ENCODE measurements at regions not wholly inside any gene's neighbourhood (a gene's known extent, or its start where the extent isn't known, plus 50 kb on each side); places are given as distances from the start of the nearest gene placed in this dataset.

GRCh38 chr19:31900991-31901390 is 444.4 kb upstream of the ZNF507 start:
- H3K36me3 Mint-ChIP-seq: no peaks in the 10 kb centered on the region
- peaks cover 4% of the 10 kb centered on the region for H3K9me3 Mint-ChIP-seq
- H3K4me3 Mint-ChIP-seq: no peak overlapping the region
- H3K27ac Mint-ChIP-seq: no peak overlapping the region
- H3K4me1 Mint-ChIP-seq: no peaks in the 10 kb centered on the region
- DNase-seq (ENCODE audit: low spot score in 2 of 2) (no peak), ATAC-seq (no peak)

GRCh38 chr19:31902821-31903220 is 442.6 kb upstream of the ZNF507 start:
- Mint-ChIP-seq H3K27ac (no peak overlapping the region), H3K4me1 (no peaks in the 10 kb centered on the region), H3K9me3 (peaks cover 4% of the 10 kb centered on the region), H3K36me3 (no peaks in the 10 kb centered on the region), H3K4me3 (no peak overlapping the region)
- DNase-seq (ENCODE audit: low spot score in 2 of 2) (no peak), ATAC-seq (no peak)

DNA sequence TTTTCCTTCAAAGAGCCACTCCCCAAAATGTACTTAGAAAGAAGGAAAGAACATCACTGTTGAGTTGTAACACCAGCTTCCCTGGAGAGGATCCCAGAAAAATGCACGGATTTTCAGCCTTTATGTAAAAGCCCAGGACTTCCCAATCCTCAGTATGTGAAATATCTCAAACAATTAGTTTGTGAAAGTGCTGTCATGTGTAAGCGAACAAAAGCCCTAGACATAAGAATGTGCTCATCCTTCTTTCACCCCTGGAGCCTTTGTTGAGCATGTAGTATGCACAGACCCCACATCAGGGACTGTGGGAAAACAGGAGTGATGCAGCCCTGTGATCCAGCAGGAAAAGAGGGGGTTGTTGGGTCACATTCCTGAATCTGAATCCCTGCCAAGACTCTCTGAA is 441.4 kb upstream of the ZNF507 start:
- Mint-ChIP-seq H3K4me1 (no peaks in the 10 kb centered on the region), H3K4me3 (no peak overlapping the region), H3K36me3 (no peaks in the 10 kb centered on the region), H3K9me3 (peaks cover 4% of the 10 kb centered on the region), H3K27ac (no peak overlapping the region)
- no peak for ATAC-seq
- DNase-seq (ENCODE audit: low spot score in 2 of 2): no peak

GRCh38 chr19:31906111-31906871 is 439.1 kb upstream of the ZNF507 start:
- Mint-ChIP-seq H3K27ac (no peak overlapping the region), H3K4me1 (no peaks in the 10 kb centered on the region)
- DNase-seq (ENCODE audit: low spot score in 2 of 2): no peak

GRCh38 chr19:31907661-31908060 is 437.7 kb upstream of the ZNF507 start:
- Mint-ChIP-seq H3K36me3 (no peaks in the 10 kb centered on the region), H3K4me1 (no peaks in the 10 kb centered on the region), H3K27ac (no peak overlapping the region), H3K4me3 (no peak overlapping the region), H3K9me3 (no peaks in the 10 kb centered on the region)
- no peak for DNase-seq (ENCODE audit: low spot score in 2 of 2)
- ATAC-seq: no peak

More at GRCh38 chr19:31906111-31906871, 439.1 kb upstream of the ZNF507 start:
- Mint-ChIP-seq H3K4me3 (no peak overlapping the region), H3K36me3 (no peaks in the 10 kb centered on the region), H3K9me3 (no peaks in the 10 kb centered on the region)
- ATAC-seq: no peak

DNA sequence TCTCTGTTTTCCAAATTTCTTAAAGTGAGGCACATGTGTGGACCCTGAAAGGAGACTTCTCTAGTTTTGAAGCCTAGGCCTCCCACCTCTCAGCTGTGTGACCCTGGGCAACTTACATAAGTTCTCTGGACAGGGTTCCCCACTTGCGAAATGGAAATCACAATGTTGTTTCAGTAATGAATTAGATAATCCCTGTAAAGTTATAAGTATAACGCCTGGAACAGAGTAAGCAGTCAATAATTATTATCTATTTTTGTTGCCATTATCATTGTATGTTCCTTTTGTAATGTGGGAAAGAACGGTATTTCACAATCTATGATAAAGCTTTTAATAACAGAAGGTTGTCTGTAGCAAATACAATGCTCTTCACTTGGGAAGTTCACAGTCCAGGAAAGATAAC is 437.3 kb upstream of the ZNF507 start:
- Mint-ChIP-seq H3K4me1 (no peaks in the 10 kb centered on the region), H3K9me3 (no peaks in the 10 kb centered on the region), H3K27ac (no peak overlapping the region), H3K4me3 (no peak overlapping the region), H3K36me3 (no peaks in the 10 kb centered on the region)
- ATAC-seq (no peak), DNase-seq (ENCODE audit: low spot score in 2 of 2) (no peak)

GRCh38 chr19:31908496-31909225 is 436.7 kb upstream of the ZNF507 start:
- H3K36me3 Mint-ChIP-seq: no peaks in the 10 kb centered on the region
- ATAC-seq (no peak), DNase-seq (ENCODE audit: low spot score in 2 of 2) (no peak)
- no peak overlapping the region for H3K4me3 Mint-ChIP-seq
- no peaks in the 10 kb centered on the region for H3K4me1 Mint-ChIP-seq
- no peaks in the 10 kb centered on the region for H3K9me3 Mint-ChIP-seq
- H3K27ac Mint-ChIP-seq: no peak overlapping the region

- no peak for DNase-seq (ENCODE audit: low spot score in 2 of 2)
- no peaks in the 10 kb centered on the region for H3K4me1 Mint-ChIP-seq
- no peak overlapping the region for H3K4me3 Mint-ChIP-seq
- no peaks in the 10 kb centered on the region for H3K9me3 Mint-ChIP-seq
- ATAC-seq: no peak
- H3K36me3 Mint-ChIP-seq: no peaks in the 10 kb centered on the region
- no peak overlapping the region for H3K27ac Mint-ChIP-seq
Measured at GRCh38 chr19:31910224-31910623, 435.2 kb upstream of the ZNF507 start.

- H3K36me3 Mint-ChIP-seq: no peaks in the 10 kb centered on the region
- no peaks in the 10 kb centered on the region for H3K9me3 Mint-ChIP-seq
- ATAC-seq (no peak), DNase-seq (ENCODE audit: low spot score in 2 of 2) (no peak)
- H3K4me1 Mint-ChIP-seq: no peaks in the 10 kb centered on the region
- no peak overlapping the region for H3K27ac Mint-ChIP-seq
- H3K4me3 Mint-ChIP-seq: no peak overlapping the region
Measured at GRCh38 chr19:31911577-31911976, 433.8 kb upstream of the ZNF507 start.

GRCh38 chr19:31913103-31913661 is 432.2 kb upstream of the ZNF507 start:
- Mint-ChIP-seq H3K9me3 (no peaks in the 10 kb centered on the region), H3K27ac (no peak overlapping the region), H3K36me3 (no peaks in the 10 kb centered on the region), H3K4me3 (no peak overlapping the region), H3K4me1 (no peaks in the 10 kb centered on the region)
- ATAC-seq (no peak), DNase-seq (ENCODE audit: low spot score in 2 of 2) (no peak)

DNA sequence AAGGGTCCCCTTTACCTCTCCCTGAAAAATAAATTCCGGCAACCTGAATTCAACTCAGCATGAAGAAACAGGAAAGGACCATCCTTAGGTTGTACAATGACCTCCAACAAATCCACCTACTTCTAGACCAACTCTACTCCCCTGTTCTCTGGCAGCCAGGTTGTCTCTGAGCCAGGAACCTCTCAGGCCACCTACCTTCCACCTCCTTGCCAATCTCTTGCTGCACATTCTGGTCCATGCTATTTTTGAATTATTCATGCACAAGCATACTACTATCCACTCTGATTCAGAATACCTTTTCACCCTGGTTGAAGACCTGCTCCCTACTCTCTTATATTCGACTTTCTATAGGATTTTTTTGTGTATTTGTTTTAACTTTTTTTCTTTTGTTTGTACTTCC is 415.0 kb upstream of the ZNF507 start:
- Mint-ChIP-seq H3K9me3 (peaks cover 4% of the 10 kb centered on the region), H3K36me3 (no peaks in the 10 kb centered on the region), H3K27ac (no peak overlapping the region), H3K4me3 (no peak overlapping the region), H3K4me1 (no peaks in the 10 kb centered on the region)
- no peak for DNase-seq (ENCODE audit: low spot score in 2 of 2)
- ATAC-seq: no peak

DNA sequence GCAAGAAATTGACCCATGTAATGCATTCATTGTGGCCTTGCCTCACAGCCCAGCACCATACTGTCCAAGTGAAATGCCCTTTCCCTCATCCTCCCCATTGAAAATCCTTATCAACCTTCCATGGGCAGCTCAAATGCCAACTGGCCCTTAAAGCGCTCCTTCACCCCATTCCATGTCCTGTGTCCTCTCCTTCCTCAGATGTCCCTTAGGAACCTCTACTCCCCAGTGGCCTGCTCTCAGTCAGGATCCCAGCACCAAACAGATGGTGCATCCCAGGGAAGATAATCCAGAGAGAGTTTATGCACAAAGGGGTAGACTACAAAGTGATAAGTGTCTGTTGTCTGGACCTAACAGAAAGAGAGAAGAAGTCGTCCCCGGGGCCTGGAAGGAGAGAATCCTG is 407.4 kb upstream of the ZNF507 start:
- Mint-ChIP-seq H3K4me3 (no peak overlapping the region), H3K9me3 (no peaks in the 10 kb centered on the region), H3K4me1 (no peaks in the 10 kb centered on the region), H3K36me3 (no peaks in the 10 kb centered on the region), H3K27ac (no peak overlapping the region)
- ATAC-seq (no peak), DNase-seq (ENCODE audit: low spot score in 2 of 2) (no peak)

DNA sequence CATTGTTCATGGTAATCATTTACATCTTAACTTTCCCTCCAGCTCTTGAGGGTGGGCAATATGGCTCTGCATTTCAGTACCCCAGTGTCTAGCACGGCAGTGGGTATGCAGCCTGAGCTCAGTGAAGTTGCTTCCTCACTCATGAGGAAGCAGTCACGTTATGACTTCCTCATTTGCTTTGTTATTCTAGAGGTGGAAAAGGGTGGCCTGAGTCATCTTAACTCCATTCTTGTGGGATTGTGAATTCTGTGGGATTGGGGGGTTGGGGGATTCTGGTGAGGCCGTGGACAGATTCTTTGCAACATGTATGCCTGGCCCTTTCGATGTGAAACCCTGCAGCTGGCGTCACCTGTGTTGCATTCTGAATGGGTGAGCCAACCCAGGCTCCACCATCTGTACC is 406.7 kb upstream of the ZNF507 start:
- Mint-ChIP-seq H3K4me3 (no peak overlapping the region), H3K27ac (no peak overlapping the region), H3K4me1 (no peaks in the 10 kb centered on the region), H3K9me3 (no peaks in the 10 kb centered on the region), H3K36me3 (no peaks in the 10 kb centered on the region)
- DNase-seq (ENCODE audit: low spot score in 2 of 2) (no peak), ATAC-seq (no peak)

DNA sequence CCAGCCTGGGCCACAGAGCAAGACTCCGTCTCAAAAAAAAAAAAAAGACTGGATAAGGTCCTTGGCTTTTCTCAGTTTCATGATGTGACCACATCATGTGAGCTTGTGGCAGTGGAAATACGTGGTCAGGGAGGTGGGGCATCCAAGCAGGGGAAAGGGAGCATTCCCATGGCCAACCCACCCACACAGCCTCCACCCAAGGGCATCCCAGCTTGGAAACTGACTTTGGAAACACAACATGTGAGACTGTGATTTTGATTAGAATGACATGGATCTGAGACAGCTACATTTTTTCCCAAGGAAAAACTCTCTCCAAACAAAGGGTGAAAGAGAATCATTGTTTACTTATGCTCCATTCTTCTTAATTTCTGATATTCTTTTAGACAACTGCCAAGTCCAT is 405.0 kb upstream of the ZNF507 start:
- Mint-ChIP-seq H3K27ac (no peak overlapping the region), H3K9me3 (no peaks in the 10 kb centered on the region), H3K36me3 (no peaks in the 10 kb centered on the region), H3K4me3 (no peak overlapping the region), H3K4me1 (no peaks in the 10 kb centered on the region)
- ATAC-seq (no peak), DNase-seq (ENCODE audit: low spot score in 2 of 2) (no peak)

- no peak for ATAC-seq
- H3K27ac Mint-ChIP-seq: no peak overlapping the region
- no peaks in the 10 kb centered on the region for H3K36me3 Mint-ChIP-seq
- no peaks in the 10 kb centered on the region for H3K4me1 Mint-ChIP-seq
- no peak overlapping the region for H3K4me3 Mint-ChIP-seq
- no peaks in the 10 kb centered on the region for H3K9me3 Mint-ChIP-seq
- no peak for DNase-seq (ENCODE audit: low spot score in 2 of 2)
Measured at GRCh38 chr19:31943191-31943661, 402.2 kb upstream of the ZNF507 start.

GRCh38 chr19:31943778-31944177 is 401.6 kb upstream of the ZNF507 start:
- DNase-seq (ENCODE audit: low spot score in 2 of 2) (no peak), ATAC-seq (no peak)
- Mint-ChIP-seq H3K27ac (no peak overlapping the region), H3K36me3 (no peaks in the 10 kb centered on the region), H3K9me3 (no peaks in the 10 kb centered on the region), H3K4me1 (no peaks in the 10 kb centered on the region), H3K4me3 (no peak overlapping the region)
